ENCODE measurements at regions not wholly inside any gene's neighbourhood (a gene's known extent, or its start where the extent isn't known, plus 50 kb on each side); places are given as distances from the start of the nearest gene placed in this dataset.

GRCh38 chr6:163782436-163783003, 368.0 kb downstream of the QKI start:
- TF ChIP-seq CTCF (IDR thresholded peaks at IDR 0.05; ENCODE audit: low read depth, low read length) (no peak), EZH2phosphoT487 (IDR thresholded peaks at IDR 0.05; ENCODE audit: low read depth) (no peak)
